Activated naive CD4-positive, alpha-beta T cell treated with anti-CD3 and anti-CD28 coated beads, Interleukin-2, amount 50 U/mL, for 16 hours (primary cell): ENCODE measurements at regions not wholly inside any gene's neighbourhood (a gene's known extent, or its start where the extent isn't known, plus 50 kb on each side); places are given as distances from the start of the nearest gene placed in this dataset.
"Not testable (repeated sequence)": the region's sequence is repeated elsewhere in the genome, so short reads cannot be mapped to it uniquely, and the experiment has no call there.

Experiments used
- DNase-seq: peaks from one replicate; pipeline ENCODE4 v3.0.0-alpha.2; 2020

GRCh38 chr2:76159042-76159648 lies 448.4 kb upstream of the GCFC2 start:
- DNase-seq, result no peak

- no peak for DNase-seq
Observed at GRCh38 chr2:76157531-76157930, 446.8 kb upstream of the GCFC2 start.

GRCh38 chr2:76154981-76155380 lies 444.3 kb upstream of the GCFC2 start:
- no peak for DNase-seq

GRCh38 chr2:76149846-76150245 lies 439.1 kb upstream of the GCFC2 start:
- DNase-seq, result no peak

- DNase-seq, result not testable (repeated sequence)
Observed at GRCh38 chr2:76139303-76139702, 428.6 kb upstream of the GCFC2 start.

GRCh38 chr2:76128622-76129021 lies 417.9 kb upstream of the GCFC2 start:
- no peak for DNase-seq

GRCh38 chr2:76120176-76120575 lies 409.5 kb upstream of the GCFC2 start:
- DNase-seq, result no peak

- no peak for DNase-seq
Observed at GRCh38 chr2:76089683-76090082, 379.0 kb upstream of the GCFC2 start.

GRCh38 chr2:76083248-76083647 lies 372.5 kb upstream of the GCFC2 start:
- no peak for DNase-seq

- DNase-seq, result no peak
Observed at GRCh38 chr2:76082509-76082908, 371.8 kb upstream of the GCFC2 start.

GRCh38 chr2:76080154-76080553 lies 369.4 kb upstream of the GCFC2 start:
- DNase-seq, result no peak

GRCh38 chr2:76075126-76075525 lies 364.4 kb upstream of the GCFC2 start:
- no peak for DNase-seq

GRCh38 chr2:76073992-76074604 lies 363.4 kb upstream of the GCFC2 start:
- no peak for DNase-seq

- no peak for DNase-seq
Observed at GRCh38 chr2:76050196-76050595, 339.5 kb upstream of the GCFC2 start.

- no peak for DNase-seq
Observed at GRCh38 chr2:76044701-76045100, 334.0 kb upstream of the GCFC2 start.

- no peak for DNase-seq
Observed at GRCh38 chr2:76039505-76039904, 328.8 kb upstream of the GCFC2 start.

- DNase-seq, result no peak
Observed at GRCh38 chr2:76027761-76028160, 317.0 kb upstream of the GCFC2 start.

GRCh38 chr2:76019128-76019527 lies 308.4 kb upstream of the GCFC2 start:
- DNase-seq, result no peak

GRCh38 chr2:76009484-76009883 lies 298.8 kb upstream of the GCFC2 start:
- no peak for DNase-seq

GRCh38 chr2:76008001-76008702 lies 297.4 kb upstream of the GCFC2 start:
- no peak for DNase-seq

- DNase-seq, result no peak
Observed at GRCh38 chr2:76000425-76000824, 289.7 kb upstream of the GCFC2 start.

GRCh38 chr2:75998451-75998850 lies 287.7 kb upstream of the GCFC2 start:
- DNase-seq, result no peak

- DNase-seq, result no peak
Observed at GRCh38 chr2:75994759-75995158, 284.0 kb upstream of the GCFC2 start.

- not testable (repeated sequence) for DNase-seq
Observed at GRCh38 chr2:75988622-75989021, 277.9 kb upstream of the GCFC2 start.

- no peak for DNase-seq
Observed at GRCh38 chr2:75986617-75987016, 275.9 kb upstream of the GCFC2 start.
